HG03432 (cell line): ENCODE measurements at regions not wholly inside any gene's neighbourhood (a gene's known extent, or its start where the extent isn't known, plus 50 kb on each side); places are given as distances from the start of the nearest gene placed in this dataset.

ENCODE experiments used
- ATAC-seq: cut with Tn5 transposase; IDR thresholded peaks from one replicate; pipeline ENCODE4 v1.9.1; 2021; ENCODE audit warnings: mild to moderate bottlenecking, moderate library complexity; ENCODE audit not compliant: unreplicated experiment

DNA sequence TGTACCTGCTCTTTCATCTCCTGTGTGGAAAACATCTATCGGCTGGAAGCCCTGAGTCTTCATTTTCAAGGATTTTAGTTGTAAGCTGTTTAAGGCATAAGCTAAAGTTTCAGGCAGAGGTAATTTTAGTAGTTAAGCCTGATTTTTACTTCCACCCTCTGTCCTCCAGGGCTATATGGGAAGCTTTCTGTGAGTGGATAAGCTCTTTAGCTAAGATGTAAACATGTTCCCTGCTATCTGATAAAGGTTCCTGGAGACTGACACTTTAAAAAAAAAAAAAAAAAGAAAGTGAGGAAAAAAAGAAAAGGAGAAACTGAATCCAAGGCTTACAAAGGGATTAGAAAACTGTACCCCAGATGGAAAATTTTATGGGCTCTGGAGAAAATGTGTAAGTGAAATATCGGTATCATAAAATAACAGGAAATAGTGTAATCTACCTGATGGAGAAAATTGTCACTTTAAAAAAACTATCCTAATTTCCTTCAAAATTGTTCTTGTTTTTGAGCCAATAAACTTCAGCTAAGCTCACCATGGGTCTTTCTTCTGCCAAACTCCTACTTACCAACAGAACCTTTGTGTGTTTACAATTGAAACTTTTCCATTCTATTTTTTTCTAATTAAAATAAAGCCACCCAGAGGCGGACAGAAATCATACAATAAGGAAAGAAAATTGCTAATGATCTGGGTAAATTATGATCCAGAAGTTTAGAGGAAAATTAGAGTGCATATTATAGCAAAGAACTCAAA, 180.5 kb downstream of the TGFB2 start:
- ATAC-seq: no peak

DNA sequence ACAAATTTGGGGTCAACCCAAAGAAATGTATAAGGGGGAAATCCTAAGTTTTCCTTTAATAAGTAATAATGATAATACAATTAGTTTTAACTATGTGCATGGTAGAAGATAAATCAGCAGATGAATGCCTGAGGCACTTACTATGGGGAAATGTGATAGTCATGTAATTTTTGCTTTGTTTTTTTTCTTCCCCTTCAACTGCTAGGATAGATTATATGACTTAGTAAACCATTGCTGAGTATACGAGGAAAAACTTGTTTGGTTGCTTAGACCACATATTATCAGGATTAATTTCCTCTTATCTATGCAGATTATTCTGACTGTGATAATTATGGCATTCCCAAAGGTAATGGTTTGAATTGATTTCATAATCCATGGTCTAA, 181.1 kb downstream of the TGFB2 start:
- no peak for ATAC-seq

DNA sequence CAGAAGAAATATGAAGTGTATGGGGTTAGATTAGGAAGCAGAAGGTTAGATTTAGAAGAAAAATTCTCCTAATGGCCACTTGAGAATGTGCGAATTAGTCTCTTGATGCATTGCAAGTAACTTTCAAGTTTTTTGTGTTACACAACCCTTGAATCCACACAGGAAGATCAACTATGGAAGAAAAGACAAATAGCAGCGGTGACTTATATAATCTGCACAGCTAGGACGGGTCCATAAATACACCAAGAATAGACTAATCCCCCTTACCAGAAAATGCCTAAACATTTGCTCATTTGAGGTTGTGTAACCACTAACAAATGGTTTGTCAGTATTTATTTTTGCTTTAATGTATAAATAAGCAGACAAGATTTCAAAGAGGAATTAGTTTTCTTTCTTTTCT, 182.6 kb downstream of the TGFB2 start:
- no peak for ATAC-seq

DNA sequence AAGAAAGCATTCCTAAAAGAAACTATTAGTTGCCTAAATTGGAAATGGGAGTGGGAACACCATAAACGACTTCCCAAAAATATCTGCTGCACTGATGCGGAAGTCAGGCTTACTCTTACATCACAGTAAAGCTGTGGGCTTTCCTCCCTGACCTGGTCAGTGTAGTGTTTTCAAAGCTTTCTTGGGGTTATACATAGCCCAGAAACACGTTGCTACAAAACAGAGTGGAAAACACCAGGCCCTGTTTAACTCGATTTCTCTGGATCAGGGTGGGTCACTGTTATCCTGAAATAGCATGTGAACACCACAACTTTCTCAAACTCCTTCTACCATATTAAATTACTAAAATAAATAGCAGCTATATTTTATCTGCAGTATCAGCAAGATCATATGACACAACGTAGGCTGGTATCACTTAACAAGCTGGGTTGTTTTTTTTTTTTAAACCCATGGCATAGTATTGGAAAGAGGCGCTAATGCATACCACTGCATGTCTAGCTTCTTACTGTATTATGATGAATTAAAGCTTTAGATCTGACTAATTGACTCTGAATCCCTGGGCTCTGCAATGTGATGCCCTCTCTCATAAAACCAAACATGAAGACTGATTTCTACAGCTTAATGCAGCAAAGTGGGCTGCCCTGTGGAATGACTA, 184.6 kb downstream of the TGFB2 start:
- no peak for ATAC-seq

DNA sequence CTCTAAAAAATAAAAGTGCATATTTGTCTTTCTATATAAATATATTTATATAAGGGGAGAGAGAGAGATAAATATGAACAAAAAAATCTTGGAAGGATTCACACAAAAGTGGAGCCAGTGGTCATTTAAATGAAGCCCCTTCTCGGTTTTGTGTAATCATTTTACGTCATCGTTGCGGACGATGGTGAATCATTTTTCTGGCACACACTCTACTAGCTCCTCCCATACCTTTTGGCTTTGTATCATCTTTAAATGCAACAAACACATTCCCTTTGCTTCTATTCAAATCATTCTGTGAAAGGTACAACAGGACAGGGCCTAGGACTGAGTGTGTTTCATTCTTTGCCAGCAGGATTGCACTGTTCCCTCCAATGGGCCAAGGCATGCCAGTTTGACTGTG, 186.8 kb downstream of the TGFB2 start:
- no peak for ATAC-seq

DNA sequence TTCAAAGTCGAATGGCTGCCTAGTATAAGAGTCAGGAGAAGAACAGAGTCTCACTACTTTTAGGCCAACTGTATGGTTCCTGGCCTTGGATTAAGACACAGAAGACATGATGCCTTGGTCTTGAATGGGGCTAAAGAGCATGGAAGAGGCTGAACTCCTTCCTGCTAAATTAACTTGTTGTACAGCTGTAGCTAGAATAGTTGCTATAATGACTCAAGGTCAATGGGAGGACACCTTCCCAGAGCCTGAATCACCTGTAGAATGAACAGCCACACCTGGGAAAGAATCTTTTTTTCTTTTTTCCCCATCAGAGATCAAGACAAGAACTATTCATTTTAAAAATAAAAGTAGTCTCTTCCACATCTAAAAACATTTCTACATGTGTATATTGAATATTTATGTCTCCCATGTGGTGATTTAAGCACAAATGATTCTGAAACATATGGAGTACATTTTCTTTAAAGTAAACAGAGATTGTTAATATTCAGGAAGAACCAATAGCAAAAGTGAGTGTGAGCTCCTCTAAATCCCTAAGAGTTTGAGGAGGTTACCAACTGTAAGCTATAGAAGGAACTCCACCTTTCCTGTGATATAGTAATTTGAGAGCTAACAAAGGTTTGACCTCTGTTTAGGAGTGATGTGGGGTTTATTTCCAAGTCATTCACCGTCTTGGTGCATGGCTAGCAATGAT, 191.3 kb downstream of the TGFB2 start:
- no peak for ATAC-seq

DNA sequence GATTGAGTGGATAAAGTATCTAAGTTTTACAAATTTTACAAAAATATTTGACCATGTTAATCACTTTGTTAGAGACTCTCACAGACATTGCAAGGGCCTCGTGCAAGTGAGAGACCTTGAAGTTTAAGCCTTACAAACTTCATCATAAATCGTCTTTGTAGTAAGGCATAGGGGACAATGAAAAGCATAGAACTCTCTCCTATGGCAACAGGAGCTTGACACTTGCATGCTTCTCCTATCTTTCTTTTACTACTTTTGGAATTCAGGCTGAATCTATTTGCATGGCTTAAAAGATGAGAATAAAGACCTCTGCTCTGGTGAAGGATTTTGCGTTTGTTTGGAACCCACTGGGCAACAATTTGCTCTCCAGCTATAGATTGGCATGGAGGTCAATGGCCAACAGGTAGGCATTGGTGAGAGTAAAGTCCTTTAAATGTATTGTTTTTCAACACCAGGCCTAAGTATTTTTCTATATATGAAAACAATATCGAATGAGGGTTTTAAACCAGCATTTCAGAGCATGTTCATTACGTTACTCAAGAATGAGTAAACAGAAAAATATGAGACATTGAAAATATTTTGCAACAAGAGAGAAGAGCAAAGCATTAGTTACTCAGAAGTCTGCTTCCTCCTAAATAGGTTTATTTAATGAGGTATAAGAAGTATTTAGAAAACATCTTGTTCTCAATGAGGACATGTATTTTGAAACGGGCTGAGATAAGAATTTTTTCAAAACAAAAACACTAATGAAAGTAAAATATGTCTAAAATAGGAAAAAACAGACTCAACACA, 192.2 kb downstream of the TGFB2 start:
- no peak for ATAC-seq

DNA sequence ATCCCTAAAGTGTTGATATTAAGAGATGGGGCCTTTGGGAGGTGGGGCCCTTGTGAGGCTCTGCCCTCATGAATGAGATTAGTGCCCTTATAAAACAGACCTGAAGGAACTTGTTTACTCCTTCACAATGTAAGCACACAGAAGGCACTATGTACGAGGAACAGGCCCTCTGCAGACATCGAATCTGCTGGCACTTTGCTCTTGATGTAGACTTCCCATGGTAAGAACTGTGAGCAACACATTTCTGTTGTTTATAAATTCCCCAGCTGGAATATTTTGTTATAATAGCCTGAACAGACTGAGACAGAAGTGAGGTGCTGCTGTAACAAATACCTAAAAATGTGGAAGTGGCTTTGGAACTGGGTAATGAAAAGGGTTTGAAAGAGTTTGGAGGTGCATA, 193.2 kb downstream of the TGFB2 start:
- ATAC-seq: no peak

DNA sequence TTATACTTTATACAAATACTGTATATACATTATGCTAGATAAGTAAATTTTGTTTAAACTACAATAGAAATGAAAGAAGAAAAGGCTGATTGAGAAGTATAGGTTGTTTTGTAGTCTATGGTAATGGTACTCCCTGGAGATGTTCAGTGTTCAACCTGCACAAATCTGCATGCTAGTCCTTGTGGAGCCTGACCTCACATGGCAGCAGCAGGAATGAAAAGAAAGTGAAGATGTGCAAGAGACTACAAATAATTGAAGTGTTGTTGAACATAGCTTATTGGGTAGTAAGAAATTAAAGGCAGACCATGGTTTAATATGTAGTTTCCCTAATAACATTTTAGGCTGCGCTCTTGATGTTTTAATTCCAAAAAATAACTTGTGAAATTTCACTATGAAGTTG, 201.2 kb downstream of the TGFB2 start:
- no peak for ATAC-seq

DNA sequence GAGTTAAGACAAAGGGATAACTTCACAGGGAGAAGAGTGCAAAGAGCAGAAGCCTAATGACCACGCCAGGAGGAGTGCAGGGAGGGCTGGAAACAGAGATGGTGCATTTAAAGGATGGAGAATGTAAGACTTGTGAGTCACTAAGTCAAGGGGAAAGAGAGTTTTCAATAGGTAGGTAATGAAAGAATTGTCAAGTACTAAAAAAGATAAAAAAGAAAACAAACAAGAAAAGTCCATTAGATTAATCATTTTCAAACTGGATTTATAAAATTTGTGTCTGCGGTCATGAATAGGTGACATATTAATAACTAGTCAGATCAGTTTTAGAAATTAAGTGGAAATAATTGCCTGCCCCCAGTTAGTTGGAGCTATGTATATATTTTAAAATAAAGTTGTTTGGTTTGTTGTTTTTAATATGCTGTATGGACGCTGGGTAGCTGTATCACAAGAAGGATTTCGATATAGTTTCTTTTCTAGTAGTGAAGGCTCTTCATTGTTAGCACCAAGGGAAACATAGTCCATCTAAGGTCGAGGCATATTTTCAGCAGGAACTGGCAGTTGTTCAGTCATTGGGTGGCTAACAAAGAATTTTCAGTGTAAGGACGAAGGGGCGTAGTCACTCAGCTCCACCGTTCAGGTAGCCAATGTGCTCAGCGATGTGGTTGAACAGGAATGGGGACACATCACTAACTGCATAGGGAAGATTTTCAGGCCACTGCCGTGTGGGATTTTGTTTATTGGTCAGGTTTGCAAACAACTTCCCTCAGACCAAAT, 203.0 kb downstream of the TGFB2 start:
- ATAC-seq: no peak

DNA sequence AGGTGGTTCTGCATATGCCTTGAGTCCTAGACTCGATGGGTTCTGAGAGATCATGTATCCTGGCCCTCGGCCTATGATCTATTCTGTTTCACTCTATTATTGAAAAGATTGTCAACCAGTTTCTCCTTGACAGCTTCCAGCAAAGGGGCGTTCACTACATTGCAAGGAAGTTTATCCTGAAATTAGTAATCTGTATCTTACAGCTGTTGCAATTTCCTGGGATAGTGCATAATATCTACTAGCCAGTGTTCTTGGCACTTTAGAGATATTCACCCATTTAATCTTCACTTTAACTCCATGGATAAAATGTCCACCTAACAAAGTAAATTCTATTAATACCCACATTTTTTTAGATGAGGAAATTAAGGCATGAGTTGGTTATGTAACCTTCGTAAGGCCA, 203.6 kb downstream of the TGFB2 start:
- no peak for ATAC-seq

DNA sequence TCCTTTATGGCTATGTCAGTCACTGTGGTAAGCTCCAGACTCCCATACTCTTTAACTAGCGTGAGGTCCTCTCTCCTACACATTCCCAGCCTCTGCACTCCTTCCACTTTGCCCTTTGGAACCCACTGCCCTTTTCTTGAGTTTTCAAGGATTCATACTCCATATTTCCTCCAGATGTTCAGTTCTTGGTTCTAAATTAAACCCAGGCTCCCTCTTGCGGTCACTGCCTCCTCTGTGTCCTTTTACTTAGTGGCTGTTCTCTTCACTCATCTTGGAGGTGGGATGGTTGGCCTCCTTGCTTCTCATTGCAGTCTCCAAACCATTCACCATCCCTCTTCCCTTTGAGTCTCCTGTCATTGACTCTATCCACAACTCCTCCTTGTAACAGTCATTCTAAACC, 208.1 kb downstream of the TGFB2 start:
- no peak for ATAC-seq

DNA sequence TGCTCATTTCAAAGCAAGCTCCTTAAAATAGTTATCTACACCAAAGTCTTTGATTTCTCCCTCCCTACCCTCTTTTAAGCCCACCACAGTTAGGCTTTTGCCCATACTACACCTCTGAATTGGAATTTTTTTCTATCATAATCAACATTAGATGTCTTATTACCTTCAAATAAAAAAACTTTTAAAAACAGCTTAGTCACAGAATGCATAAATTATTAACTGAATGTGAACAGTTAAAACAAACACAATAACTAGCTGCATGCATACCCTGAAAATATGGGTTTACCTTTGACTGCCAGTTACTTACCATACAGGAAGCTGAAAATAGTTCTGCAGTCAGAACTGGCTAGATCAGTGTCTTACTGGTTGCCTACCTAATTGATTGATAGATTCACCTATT, 210.9 kb downstream of the TGFB2 start:
- no peak for ATAC-seq

DNA sequence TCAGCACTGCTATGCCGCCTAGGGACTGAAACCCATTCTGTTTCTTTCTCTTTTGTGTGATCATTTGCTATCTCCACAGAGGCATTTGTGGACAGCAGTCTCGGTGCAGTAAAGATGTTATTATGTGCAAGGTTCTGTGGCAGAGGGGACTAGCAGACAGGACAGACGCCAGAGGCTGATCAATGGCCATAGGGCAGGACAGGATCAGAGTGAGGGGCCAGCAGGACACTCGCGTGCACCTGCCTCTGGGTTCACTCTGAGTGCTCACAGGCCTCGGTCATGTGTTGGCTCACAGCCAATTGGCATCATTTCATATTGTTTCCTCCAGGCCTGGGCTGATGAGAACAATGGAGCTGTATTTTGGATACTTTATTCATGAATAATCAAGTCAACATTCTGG, 212.6 kb downstream of the TGFB2 start:
- ATAC-seq: no peak

DNA sequence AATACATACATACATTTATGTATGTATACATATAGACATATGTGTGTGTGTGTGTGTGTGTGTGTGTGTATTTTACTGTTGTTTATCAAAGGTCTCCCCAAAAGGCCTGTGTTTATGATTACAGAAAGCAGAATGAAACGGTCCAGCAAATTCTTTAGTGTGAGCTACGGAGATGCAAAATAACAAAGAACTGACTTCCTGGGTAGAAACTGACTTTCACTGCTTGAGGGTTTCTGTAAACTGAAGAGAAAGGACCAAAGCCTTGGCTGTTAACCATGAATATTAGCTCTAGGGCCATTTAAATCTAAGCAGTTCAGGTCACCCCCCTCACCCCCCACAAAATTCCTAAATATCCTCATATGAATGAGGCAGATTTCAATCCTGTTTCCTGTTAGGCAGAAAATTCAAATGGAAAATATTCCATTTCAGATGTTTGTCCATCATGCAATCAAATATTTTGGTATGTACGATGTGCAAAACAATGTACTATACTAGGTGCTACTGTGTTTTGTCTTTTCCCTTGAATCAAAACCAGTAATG, 213.2 kb downstream of the TGFB2 start:
- ATAC-seq: no peak

DNA sequence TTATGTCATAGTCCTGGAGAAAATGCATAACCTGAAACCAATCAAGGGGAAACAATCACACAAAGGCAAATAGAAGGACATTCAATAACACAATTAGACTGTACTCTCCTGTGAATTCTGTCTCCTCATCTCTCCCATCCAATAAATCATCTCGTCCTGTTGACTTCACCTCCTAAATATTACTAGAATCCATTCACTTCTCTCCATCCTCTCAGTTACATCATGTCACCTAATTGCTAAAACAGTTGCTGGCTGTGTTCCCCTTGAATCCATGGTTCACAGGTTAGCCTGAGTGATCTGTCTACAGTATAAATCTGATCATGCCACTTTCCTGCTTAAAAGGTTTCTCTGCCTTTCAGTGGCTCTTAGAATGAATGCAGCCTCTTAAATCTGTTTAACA, 220.2 kb downstream of the TGFB2 start:
- no peak for ATAC-seq

DNA sequence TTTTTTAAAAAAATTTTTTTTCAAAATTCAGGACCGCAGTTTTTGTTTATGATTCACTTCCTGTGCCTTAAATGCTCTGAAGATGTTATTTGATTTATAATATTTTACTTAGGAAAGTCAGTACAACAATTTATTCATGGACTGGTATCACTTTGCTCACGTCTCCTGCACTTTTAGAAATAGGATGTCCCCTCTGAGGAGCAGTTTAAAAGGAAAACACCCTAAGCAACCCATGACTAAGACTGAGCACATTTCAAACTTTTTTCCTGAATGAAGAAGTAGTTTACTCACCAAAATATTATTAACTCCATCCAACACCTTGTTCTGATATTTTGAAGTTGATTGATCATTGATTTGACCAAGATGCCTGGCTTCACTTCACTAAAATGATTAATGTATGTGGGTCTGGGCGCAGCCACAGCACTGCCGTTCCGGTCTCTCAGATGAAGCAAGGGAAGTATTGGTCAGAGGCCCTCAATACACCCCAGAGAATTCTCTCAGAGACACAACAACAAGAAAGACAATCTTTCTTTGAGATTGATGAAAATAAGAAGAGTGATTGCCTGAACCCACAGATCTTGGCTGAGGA, 223.9 kb downstream of the TGFB2 start:
- ATAC-seq: no peak

DNA sequence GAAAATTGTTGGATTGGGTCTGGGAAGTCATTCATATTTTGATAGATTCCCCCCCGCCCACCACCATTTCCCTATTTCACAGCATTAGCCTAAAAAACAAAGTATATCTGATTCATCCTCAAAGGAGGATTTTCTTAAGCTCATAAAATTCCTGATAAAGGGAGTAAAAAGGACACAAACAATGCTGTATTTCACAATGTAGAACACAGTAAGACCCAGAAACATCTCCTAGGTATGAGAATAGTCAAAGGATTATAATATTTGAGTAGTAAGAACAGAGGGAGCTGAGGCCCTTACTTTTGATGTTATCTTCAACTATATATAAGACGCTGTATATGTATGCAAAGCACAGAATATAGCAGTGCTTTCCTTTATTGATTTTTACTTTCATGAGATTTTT, 225.3 kb downstream of the TGFB2 start:
- no peak for ATAC-seq

DNA sequence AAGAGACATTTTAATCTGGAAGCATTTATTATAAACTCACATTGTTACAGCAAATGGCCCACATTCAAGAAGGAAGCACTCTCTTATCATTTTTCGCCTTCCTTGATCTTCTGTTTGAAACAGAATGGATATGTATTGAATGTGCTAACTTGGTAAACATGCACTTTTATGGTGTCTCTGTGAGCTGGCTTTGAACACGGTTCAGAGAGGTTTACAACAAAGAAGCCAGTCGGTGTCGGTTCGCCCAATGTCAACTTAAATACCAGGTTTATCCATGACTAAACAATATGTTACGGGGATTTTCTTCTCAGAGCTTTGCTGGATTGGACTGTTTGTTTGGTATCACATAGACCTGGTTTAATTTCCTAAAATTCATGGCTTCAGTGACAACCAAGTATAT, 226.4 kb downstream of the TGFB2 start:
- ATAC-seq: no peak

DNA sequence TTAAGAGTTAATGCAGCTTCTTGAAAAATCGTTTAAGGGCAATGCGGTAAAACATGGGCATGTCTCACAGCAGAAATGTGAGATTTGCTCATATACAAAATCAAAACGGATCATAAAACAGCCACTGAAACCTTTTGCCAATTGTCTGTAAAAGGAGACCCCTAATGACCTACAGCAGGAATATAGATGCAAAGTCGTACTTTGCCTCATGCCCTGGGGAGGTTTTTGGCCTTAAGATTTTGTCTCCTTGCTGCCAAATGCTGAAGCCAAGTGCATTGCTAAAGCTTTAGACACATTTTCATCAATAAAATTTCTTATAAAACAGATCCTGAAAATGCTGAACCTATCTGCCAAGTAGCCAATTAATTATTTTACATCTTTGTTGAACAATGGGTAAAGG, 226.9 kb downstream of the TGFB2 start:
- ATAC-seq: no peak
